ENCODE measurements at regions not wholly inside any gene's neighbourhood (a gene's known extent, or its start where the extent isn't known, plus 50 kb on each side); places are given as distances from the start of the nearest gene placed in this dataset.

GRCh38 chr13:68023838-68024581, 793.9 kb upstream of the PCDH9 start:
- TF ChIP-seq, protein P1, sequence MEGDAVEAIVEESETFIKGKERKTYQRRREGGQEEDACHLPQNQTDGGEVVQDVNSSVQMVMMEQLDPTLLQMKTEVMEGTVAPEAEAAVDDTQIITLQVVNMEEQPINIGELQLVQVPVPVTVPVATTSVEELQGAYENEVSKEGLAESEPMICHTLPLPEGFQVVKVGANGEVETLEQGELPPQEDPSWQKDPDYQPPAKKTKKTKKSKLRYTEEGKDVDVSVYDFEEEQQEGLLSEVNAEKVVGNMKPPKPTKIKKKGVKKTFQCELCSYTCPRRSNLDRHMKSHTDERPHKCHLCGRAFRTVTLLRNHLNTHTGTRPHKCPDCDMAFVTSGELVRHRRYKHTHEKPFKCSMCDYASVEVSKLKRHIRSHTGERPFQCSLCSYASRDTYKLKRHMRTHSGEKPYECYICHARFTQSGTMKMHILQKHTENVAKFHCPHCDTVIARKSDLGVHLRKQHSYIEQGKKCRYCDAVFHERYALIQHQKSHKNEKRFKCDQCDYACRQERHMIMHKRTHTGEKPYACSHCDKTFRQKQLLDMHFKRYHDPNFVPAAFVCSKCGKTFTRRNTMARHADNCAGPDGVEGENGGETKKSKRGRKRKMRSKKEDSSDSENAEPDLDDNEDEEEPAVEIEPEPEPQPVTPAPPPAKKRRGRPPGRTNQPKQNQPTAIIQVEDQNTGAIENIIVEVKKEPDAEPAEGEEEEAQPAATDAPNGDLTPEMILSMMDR (IDR thresholded peaks at IDR 0.05) = no peak
- no peak for TF ChIP-seq POLR2AphosphoS5 (IDR thresholded peaks at IDR 0.05)
